ENCODE measurements at regions not wholly inside any gene's neighbourhood (a gene's known extent, or its start where the extent isn't known, plus 50 kb on each side); places are given as distances from the start of the nearest gene placed in this dataset.

DNA sequence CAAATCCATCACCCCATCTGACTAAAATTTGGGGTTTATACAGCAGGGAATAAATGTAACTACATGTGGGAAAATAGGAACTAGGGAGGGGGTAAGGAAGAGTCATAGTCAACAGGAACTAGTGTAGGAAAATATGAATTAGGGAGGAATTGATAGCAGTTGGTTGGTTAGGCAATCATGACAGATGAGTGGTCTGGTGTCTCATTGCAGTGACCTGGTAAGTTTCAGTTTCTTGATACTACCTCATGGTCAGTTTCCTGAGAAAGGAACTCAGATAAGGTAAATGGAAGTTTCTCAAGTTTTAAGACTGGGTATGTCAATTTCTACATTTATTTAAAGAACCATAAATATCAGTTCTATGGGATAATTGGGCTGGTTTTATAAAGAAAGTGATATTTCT lies 442.3 kb downstream of the NPIPA7 start:
- TF ChIP-seq, protein P1, sequence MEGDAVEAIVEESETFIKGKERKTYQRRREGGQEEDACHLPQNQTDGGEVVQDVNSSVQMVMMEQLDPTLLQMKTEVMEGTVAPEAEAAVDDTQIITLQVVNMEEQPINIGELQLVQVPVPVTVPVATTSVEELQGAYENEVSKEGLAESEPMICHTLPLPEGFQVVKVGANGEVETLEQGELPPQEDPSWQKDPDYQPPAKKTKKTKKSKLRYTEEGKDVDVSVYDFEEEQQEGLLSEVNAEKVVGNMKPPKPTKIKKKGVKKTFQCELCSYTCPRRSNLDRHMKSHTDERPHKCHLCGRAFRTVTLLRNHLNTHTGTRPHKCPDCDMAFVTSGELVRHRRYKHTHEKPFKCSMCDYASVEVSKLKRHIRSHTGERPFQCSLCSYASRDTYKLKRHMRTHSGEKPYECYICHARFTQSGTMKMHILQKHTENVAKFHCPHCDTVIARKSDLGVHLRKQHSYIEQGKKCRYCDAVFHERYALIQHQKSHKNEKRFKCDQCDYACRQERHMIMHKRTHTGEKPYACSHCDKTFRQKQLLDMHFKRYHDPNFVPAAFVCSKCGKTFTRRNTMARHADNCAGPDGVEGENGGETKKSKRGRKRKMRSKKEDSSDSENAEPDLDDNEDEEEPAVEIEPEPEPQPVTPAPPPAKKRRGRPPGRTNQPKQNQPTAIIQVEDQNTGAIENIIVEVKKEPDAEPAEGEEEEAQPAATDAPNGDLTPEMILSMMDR (IDR thresholded peaks at IDR 0.05; ENCODE audit: low read depth, low read length, poor library complexity, severe bottlenecking): no peak
- TF ChIP-seq EZH2phosphoT487 (IDR thresholded peaks at IDR 0.05; ENCODE audit: borderline replicate concordance, low read length): no peak

Measured in DOHH2 (cell line).